Fibroblast of mammary gland (primary cell): ENCODE measurements at regions not wholly inside any gene's neighbourhood (a gene's known extent, or its start where the extent isn't known, plus 50 kb on each side); places are given as distances from the start of the nearest gene placed in this dataset.

Experiments
- DNase-seq: peaks from one replicate; pipeline ENCODE4 v3.0.0-alpha.2; 2010; ENCODE audit warnings: low read depth
- H3K4me3 ChIP-seq: 2 replicates; pipeline ENCODE4 v1.5.1; 2011; ENCODE audit warnings: low read depth, mild to moderate bottlenecking, low read length, moderate library complexity; ENCODE audit not compliant: control insufficient read depth
- CTCF ChIP-seq: conservative IDR thresholded peaks from 2 replicates; pipeline ENCODE4 v1.5.1; 2011; ENCODE audit warnings: low read depth, low read length, inconsistent platforms; ENCODE audit not compliant: control insufficient read depth, insufficient read depth

DNA sequence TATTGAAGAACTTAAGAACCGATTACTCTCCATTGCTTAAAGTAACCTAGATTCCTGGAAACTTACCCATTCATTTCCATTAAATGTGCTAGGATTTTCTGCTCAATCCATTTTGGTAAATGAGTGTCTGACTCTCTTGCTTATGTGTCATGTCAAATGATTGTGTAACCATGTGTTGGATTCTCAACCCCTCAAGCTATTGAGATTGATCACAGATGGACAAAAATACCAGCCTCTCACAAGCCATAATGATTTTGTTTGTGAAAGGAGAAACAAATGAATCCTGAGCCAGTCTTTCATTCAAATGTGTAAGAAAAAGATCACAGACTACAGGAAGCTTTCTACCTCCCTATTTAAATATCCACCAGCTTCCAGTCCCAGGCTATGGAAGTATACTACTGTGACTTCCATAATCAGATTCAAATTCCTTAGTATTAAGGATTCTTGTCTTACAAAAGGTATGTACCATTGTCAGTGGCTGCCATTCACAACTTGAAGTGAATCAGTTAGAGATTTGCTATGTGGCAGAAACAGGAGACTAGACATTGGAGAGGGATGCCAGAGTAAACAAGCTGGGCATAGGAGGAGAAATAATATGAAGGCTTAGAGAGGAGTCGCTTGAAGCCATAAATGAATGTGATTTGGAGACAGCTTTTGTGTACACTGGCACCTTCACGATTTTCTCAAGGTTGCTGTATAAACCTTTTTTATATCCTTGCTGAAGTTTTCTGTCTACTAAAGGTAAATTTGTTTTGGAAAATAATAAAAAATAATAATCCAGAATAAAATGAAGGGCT is 498.5 kb upstream of the SETBP1 start:
- no peak for TF ChIP-seq CTCF
- DNase-seq, result peak; percentile 48

GRCh38 chr18:44186001-44186400 is 494.7 kb upstream of the SETBP1 start:
- DNase-seq, result no peak
- no peak for TF ChIP-seq CTCF
- H3K4me3 ChIP-seq, result no peak overlapping the region

More for the DNA sequence above, 498.5 kb upstream of the SETBP1 start:
- H3K4me3 ChIP-seq, result no peak overlapping the region

DNA sequence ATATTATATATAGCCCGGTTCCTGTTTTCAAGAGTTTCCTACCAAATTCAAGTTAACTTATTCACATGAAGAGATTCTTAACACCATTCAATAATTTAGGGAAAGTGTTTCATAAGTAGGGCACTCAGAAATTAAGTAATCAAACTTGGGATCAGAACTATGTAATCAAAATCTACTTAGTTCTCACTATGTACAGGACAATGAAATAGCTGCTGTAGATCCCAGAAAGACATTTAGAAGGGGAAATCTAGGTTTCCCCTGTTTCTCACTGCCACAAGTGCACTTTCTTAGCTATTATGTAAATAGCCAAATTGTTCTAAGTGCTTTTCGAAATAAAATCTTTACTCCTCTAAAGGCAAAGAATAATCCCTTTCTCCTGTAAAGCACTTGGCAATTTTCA is 493.6 kb upstream of the SETBP1 start:
- H3K4me3 ChIP-seq, result no peak overlapping the region
- DNase-seq, result no peak
- TF ChIP-seq CTCF, result no peak

- H3K4me3 ChIP-seq, result no peak overlapping the region
- peak; percentile 10 for DNase-seq
- no peak for TF ChIP-seq CTCF
These were observed 485.1 kb upstream of the SETBP1 start for GRCh38 chr18:44195394-44196140.

DNA sequence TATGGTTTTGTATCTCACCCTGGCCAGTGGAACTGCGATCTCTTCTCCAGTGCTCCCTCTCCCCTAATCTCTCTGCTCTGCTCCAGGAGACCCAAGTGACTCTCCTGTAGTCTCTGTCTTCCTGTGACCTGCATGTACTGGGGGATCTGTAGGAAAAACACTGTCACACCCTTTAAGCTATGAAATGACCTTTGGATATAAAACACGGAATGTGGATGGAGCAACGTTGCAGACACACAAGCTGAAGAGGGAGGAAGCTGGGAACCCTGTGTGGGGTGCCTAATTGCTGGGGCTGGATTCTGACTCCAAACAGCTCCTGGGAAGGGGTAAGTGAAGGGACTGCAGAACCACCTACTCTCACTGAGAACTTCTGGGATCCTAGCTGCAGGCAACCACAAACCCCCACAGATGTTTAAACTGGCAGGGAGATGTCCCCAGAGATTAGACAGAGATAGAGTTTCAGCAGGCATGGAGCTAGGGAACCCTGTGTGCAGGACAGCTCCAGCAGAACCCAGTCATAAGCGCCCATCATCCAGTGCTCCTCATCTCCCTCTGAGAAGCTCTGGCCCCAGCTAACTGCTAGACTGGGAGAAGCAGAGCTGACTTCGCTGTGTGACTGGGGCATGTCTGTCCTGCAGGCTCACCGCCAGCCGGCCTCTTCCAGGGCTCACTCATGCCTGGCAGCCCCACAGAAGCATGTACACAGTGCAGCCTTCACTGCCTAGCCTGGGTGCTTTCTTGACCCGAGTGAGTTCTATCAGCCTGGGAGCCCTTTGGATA is 482.7 kb upstream of the SETBP1 start:
- no peak for TF ChIP-seq CTCF
- H3K4me3 ChIP-seq, result no peak overlapping the region
- DNase-seq, result peak; percentile 46

DNA sequence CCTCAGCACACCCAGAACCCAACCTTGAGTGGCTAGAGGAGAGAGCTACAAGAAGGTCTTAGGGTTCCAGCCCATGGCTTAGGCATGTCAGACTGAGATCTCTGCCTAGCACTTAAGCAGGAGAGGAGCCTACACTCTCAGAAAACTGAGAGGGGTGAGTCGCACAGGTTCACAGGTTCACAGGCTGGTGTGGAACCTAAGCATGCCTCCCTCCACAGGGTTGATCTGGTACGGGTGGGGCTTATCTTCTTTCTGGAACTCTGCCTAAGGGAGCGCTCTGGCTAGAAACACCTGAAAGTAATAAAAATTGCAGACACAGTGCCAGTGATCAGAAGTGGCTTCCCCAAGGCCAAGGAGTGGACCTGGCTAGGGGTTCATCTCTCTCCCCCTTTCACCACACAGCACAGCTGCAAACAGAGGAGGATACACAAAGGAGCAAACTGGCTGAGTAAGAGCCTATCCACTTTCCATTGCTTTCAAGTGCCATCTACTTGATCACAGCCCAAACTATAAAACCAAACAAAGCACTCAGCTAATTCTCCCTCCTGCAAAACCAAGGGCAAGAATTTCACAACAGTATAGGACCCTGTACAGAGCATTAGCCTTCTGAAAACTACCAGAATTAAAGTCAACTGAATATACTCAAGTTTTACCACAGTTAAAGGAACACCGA is 481.9 kb upstream of the SETBP1 start:
- no peak for DNase-seq
- no peak for TF ChIP-seq CTCF
- no peak overlapping the region for H3K4me3 ChIP-seq
